ENCODE measurements at regions not wholly inside any gene's neighbourhood (a gene's known extent, or its start where the extent isn't known, plus 50 kb on each side); places are given as distances from the start of the nearest gene placed in this dataset.

DNA sequence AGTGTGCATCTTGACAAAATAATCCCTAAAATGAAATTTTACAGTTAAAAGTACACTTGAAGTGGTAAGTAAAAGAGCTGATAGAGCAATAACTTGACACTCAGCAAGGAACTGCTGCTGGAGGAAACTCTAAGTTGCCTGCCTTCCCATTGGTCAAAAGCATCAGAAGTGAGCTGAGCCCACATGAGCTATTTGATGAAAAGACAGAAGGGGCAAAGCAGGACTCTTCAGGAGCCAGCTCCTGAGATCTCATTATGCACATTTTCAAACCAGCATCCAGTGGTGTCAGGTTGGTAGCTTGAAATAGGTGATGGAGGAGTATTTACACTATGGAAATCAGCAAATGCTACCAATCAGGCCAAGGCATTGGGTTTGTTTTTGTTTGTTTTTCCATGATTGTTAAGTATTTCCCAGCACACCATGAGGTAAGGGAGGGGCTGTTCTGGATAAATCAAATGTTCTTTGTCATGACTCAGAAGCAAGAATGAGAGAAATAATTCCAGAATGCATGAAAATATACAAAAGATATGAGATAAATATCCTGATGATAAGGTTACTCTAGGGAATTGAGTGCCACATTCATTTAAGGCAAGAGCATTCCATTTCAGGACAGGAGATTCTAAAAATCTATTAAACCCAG is 316.6 kb downstream of the SNX13 start:
- TF ChIP-seq CTCF (IDR thresholded peaks at IDR 0.05) (no peak), POLR2A (IDR thresholded peaks at IDR 0.05) (no peak)
